ENCODE measurements at regions not wholly inside any gene's neighbourhood (a gene's known extent, or its start where the extent isn't known, plus 50 kb on each side); places are given as distances from the start of the nearest gene placed in this dataset.

DNA sequence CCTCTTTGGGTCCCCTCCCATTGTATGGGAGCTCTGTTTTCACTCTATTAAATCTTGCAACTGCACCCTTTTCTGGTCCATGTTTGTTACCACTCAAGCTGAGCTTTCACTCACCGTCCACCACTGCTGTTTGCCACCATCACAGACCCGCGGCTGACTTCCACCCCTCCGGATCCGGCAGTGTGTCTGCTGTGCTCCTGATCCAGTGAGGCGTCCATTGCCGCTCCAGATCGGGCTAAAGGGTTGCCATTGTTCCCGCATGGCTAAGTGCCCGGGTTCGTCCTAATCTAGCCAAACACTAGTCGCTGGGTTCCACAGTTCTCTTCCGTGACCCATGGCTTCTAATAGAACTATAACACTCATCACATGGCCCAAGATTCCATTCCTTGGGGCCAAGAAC lies 157.2 kb downstream of the SEC16B start:
- TF ChIP-seq MAX (IDR thresholded peaks at IDR 0.05) (no peak), FOXM1 (IDR thresholded peaks at IDR 0.05; ENCODE audit: borderline replicate concordance, low read depth) (no peak), RAD21 (IDR thresholded peaks at IDR 0.05; ENCODE audit: low read depth) (no peak), EGR1 (IDR thresholded peaks at IDR 0.05) (no peak), CEBPB (IDR thresholded peaks at IDR 0.05) (no peak)
- TF ChIP-seq, protein P1, sequence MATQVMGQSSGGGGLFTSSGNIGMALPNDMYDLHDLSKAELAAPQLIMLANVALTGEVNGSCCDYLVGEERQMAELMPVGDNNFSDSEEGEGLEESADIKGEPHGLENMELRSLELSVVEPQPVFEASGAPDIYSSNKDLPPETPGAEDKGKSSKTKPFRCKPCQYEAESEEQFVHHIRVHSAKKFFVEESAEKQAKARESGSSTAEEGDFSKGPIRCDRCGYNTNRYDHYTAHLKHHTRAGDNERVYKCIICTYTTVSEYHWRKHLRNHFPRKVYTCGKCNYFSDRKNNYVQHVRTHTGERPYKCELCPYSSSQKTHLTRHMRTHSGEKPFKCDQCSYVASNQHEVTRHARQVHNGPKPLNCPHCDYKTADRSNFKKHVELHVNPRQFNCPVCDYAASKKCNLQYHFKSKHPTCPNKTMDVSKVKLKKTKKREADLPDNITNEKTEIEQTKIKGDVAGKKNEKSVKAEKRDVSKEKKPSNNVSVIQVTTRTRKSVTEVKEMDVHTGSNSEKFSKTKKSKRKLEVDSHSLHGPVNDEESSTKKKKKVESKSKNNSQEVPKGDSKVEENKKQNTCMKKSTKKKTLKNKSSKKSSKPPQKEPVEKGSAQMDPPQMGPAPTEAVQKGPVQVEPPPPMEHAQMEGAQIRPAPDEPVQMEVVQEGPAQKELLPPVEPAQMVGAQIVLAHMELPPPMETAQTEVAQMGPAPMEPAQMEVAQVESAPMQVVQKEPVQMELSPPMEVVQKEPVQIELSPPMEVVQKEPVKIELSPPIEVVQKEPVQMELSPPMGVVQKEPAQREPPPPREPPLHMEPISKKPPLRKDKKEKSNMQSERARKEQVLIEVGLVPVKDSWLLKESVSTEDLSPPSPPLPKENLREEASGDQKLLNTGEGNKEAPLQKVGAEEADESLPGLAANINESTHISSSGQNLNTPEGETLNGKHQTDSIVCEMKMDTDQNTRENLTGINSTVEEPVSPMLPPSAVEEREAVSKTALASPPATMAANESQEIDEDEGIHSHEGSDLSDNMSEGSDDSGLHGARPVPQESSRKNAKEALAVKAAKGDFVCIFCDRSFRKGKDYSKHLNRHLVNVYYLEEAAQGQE (IDR thresholded peaks at IDR 0.05; ENCODE audit: low read depth) = no peak
